Natural killer cell (primary cell): ENCODE measurements at regions not wholly inside any gene's neighbourhood (a gene's known extent, or its start where the extent isn't known, plus 50 kb on each side); places are given as distances from the start of the nearest gene placed in this dataset.
"Not testable (repeated sequence)": the region's sequence is repeated elsewhere in the genome, so short reads cannot be mapped to it uniquely, and the experiment has no call there.

ENCODE experiments used
- ATAC-seq, 3 donors: fragments of 150-1000 bp in 2 of 3; fragments of 200-7000 bp in 1 of 3; cut with Tn5 transposase; 1 replicate in 1 of 3; 2 replicates in 2 of 3; pipeline ENCODE4 v1.10.0; 2021; ENCODE audit warnings: mild to moderate bottlenecking in 2 of 3, moderate library complexity in 2 of 3
- DNase-seq, 2 donors: peaks; one replicate each; pipeline versions ENCODE4 v3.0.0 to v3.0.0-alpha.2; 2013 to 2021; ENCODE audit warnings: mixed read lengths in 1 of 2
- H3K27ac ChIP-seq: one replicate; pipeline ENCODE4 v1.5.1; 2013; ENCODE audit warnings: mild to moderate bottlenecking, low read length
- H3K27me3 ChIP-seq: one replicate; pipeline ENCODE4 v1.6.1; 2013; ENCODE audit warnings: low read length; ENCODE audit not compliant: control insufficient read depth, insufficient read depth
- H3K36me3 ChIP-seq: one replicate; pipeline ENCODE4 v1.6.1; 2013; ENCODE audit warnings: low read length; ENCODE audit not compliant: control insufficient read depth, insufficient read depth
- H3K4me1 ChIP-seq: one replicate; pipeline ENCODE4 v1.6.1; 2013; ENCODE audit warnings: low read length; ENCODE audit not compliant: control insufficient read depth, insufficient read depth
- H3K4me3 ChIP-seq: one replicate; pipeline ENCODE4 v1.5.1; 2013; ENCODE audit warnings: low read length
- H3K9me3 ChIP-seq: one replicate; pipeline ENCODE4 v1.6.1; 2013; ENCODE audit warnings: low read length; ENCODE audit not compliant: control insufficient read depth, insufficient read depth
- H3K27ac Mint-ChIP-seq, 2 donors: one replicate each; pipeline ENCODE4 v1.8.0; 2022; ENCODE audit warnings: mild to moderate bottlenecking in 2 of 2, mixed read lengths in 2 of 2, moderate library complexity in 1 of 2
- H3K27me3 Mint-ChIP-seq, 2 donors: one replicate each; pipeline ENCODE4 v1.8.0; 2022; ENCODE audit warnings: low read depth in 2 of 2, mixed read lengths in 2 of 2
- H3K36me3 Mint-ChIP-seq: one replicate; pipeline ENCODE4 v1.8.0; 2022; ENCODE audit warnings: mixed read lengths
- H3K4me1 Mint-ChIP-seq, 2 donors: one replicate each; pipeline ENCODE4 v1.8.0; 2022; ENCODE audit warnings: mixed read lengths in 2 of 2
- H3K4me3 Mint-ChIP-seq: one replicate; pipeline ENCODE4 v1.8.0; 2022; ENCODE audit warnings: mild to moderate bottlenecking, moderate library complexity, mixed read lengths
- H3K9me3 Mint-ChIP-seq, 2 donors: one replicate each; pipeline ENCODE4 v1.8.0; 2022; ENCODE audit warnings: mixed read lengths in 2 of 2
- WGBS: methylation state at CpG from one replicate; pipeline ENCODE4 v1.1.7; 2013; ENCODE audit warnings: missing lambda C conversion rate; ENCODE audit not compliant: insufficient coverage; 5-methylcytosine and 5-hydroxymethylcytosine counted together
- intact Hi-C: fragments of 100-400 bp; cut with micrococcal nuclease; formaldehyde crosslinking; loops from one replicate; pipeline ENCODE4 v1.14.2; 2022
- TF ChIP-seq, protein P1 (sequence below): fragments of 200-600 bp; IDR thresholded peaks from one replicate; pipeline ENCODE4 v1.8.0; 2022; ENCODE audit warnings: antibody characterized with exemption

DNA sequence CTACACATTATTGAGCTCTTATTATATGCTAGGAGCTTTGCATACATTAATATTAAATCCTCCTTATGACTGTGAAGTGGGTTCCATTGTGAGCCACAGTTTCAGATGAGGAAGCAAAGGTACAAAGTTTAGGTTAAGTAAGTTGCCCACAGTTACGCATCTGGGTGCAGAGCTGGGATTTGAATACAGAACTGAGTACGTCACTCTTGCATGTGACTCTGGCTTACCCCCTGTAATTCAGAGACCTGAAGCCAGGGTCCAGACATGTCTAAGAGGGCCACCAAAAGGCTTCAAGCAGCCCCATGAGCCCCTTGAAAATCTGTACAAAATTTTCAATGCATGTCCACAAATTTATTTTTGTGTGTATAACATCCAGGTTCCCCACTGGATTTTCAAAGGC, 71.8 kb downstream of the KLF15 start:
- 88% methylated on average over 2 of the region's 2 CpGs for WGBS
- ATAC-seq (no peak), DNase-seq (no peak)
- H3K36me3 ChIP-seq: no peaks in the 10 kb centered on the region
- Mint-ChIP-seq H3K36me3 (no peaks in the 10 kb centered on the region), H3K4me1 (no peaks in the 10 kb centered on the region), H3K9me3 (no peaks in the 10 kb centered on the region), H3K27me3 (peaks cover 25 to 50% of the 10 kb centered on the region in 2 donors), H3K27ac (no peak overlapping the region), H3K4me3 (no peak overlapping the region)
- no peak overlapping the region for H3K27ac ChIP-seq
- H3K27me3 ChIP-seq: peaks cover 18% of the 10 kb centered on the region
- H3K9me3 ChIP-seq: no peaks in the 10 kb centered on the region
- H3K4me1 ChIP-seq: peaks cover 4% of the 10 kb centered on the region
- intact Hi-C loops: no loop called here
- TF ChIP-seq, protein P1, sequence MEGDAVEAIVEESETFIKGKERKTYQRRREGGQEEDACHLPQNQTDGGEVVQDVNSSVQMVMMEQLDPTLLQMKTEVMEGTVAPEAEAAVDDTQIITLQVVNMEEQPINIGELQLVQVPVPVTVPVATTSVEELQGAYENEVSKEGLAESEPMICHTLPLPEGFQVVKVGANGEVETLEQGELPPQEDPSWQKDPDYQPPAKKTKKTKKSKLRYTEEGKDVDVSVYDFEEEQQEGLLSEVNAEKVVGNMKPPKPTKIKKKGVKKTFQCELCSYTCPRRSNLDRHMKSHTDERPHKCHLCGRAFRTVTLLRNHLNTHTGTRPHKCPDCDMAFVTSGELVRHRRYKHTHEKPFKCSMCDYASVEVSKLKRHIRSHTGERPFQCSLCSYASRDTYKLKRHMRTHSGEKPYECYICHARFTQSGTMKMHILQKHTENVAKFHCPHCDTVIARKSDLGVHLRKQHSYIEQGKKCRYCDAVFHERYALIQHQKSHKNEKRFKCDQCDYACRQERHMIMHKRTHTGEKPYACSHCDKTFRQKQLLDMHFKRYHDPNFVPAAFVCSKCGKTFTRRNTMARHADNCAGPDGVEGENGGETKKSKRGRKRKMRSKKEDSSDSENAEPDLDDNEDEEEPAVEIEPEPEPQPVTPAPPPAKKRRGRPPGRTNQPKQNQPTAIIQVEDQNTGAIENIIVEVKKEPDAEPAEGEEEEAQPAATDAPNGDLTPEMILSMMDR: no peak
- no peak overlapping the region for H3K4me3 ChIP-seq

DNA sequence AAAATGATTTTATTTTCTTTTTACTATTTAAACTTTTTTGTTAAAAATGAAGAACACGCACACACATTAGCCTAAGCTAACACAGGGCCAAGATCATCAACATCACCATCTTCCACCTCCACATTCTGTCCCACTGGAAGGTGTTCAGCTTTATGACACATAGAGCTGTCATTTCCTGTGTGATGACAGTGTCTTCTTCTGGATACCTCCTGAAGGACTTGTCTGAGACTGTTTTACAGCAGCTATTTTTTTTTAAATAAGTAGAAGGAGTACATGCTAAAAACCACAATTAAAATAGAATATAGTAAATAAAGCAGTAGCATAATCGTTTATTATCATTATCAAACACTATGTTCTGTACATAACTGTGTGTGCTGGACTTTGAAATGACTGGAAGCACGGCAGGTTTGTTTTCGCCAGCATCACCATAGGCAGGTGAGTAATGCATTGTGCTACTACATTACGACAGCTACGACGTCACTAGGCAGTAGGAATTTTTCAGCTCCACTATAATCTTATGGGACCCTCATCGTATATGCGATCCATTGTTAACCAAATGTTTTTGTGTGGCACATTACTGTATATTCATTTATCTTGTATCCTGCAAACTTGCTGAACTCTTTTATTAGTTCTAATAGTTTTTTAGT, 72.8 kb downstream of the KLF15 start:
- H3K36me3 ChIP-seq: no peaks in the 10 kb centered on the region
- H3K4me1 Mint-ChIP-seq: no peaks in the 10 kb centered on the region
- TF ChIP-seq, protein P1: no peak
- 85% methylated on average over 9 of the region's 9 CpGs for WGBS
- ATAC-seq: no peak
- H3K27me3 ChIP-seq: peaks cover 16% of the 10 kb centered on the region
- intact Hi-C loops: no loop called here
- no peak overlapping the region for H3K27ac Mint-ChIP-seq
- no peaks in the 10 kb centered on the region for H3K36me3 Mint-ChIP-seq
- no peak overlapping the region for H3K27ac ChIP-seq
- H3K4me3 ChIP-seq: no peak overlapping the region
- peaks cover 4% of the 10 kb centered on the region for H3K4me1 ChIP-seq
- no peaks in the 10 kb centered on the region for H3K9me3 ChIP-seq
- H3K4me3 Mint-ChIP-seq: no peak overlapping the region
- H3K9me3 Mint-ChIP-seq: no peaks in the 10 kb centered on the region
- no peak for DNase-seq
- H3K27me3 Mint-ChIP-seq: peaks cover 21 to 40% of the 10 kb centered on the region in 2 donors

DNA sequence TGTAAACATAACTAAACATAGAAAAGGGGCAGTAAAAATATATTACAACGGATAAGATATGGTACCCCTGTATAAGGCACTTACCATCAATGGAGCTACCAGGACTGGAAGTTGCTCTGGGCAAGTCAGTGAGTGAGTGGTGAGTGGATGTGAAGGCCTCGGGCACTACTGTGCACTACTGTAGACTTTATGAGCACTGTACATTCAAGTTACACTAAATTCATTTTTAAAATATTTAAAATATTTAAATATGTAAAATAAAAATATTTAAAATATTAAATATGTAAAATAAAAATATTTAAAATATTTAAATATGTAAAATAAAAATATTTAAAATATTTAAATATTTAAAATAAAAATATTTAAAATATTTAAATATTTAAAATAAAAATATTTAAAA, 73.6 kb downstream of the KLF15 start:
- H3K36me3 ChIP-seq, H3K4me3 Mint-ChIP-seq, ATAC-seq, H3K4me1 ChIP-seq, H3K27ac Mint-ChIP-seq, intact Hi-C loops, DNase-seq, H3K4me3 ChIP-seq, H3K4me1 Mint-ChIP-seq, H3K9me3 ChIP-seq, H3K36me3 Mint-ChIP-seq, H3K9me3 Mint-ChIP-seq, H3K27ac ChIP-seq: not testable (repeated sequence)
- H3K27me3 Mint-ChIP-seq: peaks cover 21 to 32% of the 10 kb centered on the region in 2 donors
- H3K27me3 ChIP-seq: peaks cover 15% of the 10 kb centered on the region
- 100% methylated on average over 1 of the region's 2 CpGs for WGBS

DNA sequence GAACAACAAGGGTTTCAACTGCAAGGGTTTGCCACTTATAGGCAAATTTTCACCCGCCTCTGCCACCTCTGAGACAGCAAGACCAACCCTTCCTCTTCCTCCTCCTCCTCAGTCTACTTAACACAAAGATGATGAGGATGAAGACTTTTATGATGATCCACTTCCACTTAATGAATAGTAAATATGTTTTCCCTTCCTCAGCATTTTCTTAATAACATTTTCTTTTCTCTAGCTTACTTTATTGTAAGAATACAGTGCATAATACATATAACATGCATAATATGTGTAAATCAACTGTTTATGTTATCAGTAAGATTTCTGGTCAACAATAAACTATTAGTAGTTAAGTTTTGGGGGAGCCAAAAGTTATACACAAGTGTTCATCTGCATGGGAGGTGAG, 77.4 kb downstream of the KLF15 start:
- Histone ChIP-seq H3K27me3 (peaks cover 4% of the 10 kb centered on the region), H3K4me1 (no peaks in the 10 kb centered on the region), H3K4me3 (no peak overlapping the region), H3K9me3 (no peaks in the 10 kb centered on the region), H3K36me3 (no peaks in the 10 kb centered on the region), H3K27ac (no peak overlapping the region)
- Mint-ChIP-seq H3K9me3 (no peaks in the 10 kb centered on the region), H3K27me3 (peaks cover 11 to 31% of the 10 kb centered on the region in 2 donors), H3K4me1 (no peaks in the 10 kb centered on the region), H3K4me3 (no peak overlapping the region), H3K27ac (no peak overlapping the region), H3K36me3 (no peaks in the 10 kb centered on the region)
- intact Hi-C loops: no loop called here
- no peak for ATAC-seq
- TF ChIP-seq, protein P1: no peak
- no peak for DNase-seq
- WGBS: 80% methylated on average over 1 of the region's 1 CpG
